ENCODE measurements at regions not wholly inside any gene's neighbourhood (a gene's known extent, or its start where the extent isn't known, plus 50 kb on each side); places are given as distances from the start of the nearest gene placed in this dataset.
"Not testable (repeated sequence)": the region's sequence is repeated elsewhere in the genome, so short reads cannot be mapped to it uniquely, and the experiment has no call there.

GRCh38 chrX:10676235-10676957 lies 56.0 kb upstream of the MID1 start:
- DNase-seq = no peak

GRCh38 chrX:10677490-10677889 lies 57.1 kb upstream of the MID1 start:
- no peak for DNase-seq

- no peak for DNase-seq
These were observed 59.0 kb upstream of the MID1 start for GRCh38 chrX:10679387-10679786.

GRCh38 chrX:10681167-10681566 lies 60.8 kb upstream of the MID1 start:
- DNase-seq = no peak

- not testable (repeated sequence) for DNase-seq
These were observed 63.2 kb upstream of the MID1 start for GRCh38 chrX:10683631-10684030.

- DNase-seq = no peak
These were observed 65.7 kb upstream of the MID1 start for GRCh38 chrX:10685923-10686595.

- DNase-seq = not testable (repeated sequence)
These were observed 71.4 kb upstream of the MID1 start for GRCh38 chrX:10691751-10692150.

GRCh38 chrX:10697616-10698317 lies 77.4 kb upstream of the MID1 start:
- DNase-seq = no peak

- DNase-seq = no peak
These were observed 77.9 kb upstream of the MID1 start for GRCh38 chrX:10698318-10698640.

- DNase-seq = no peak
These were observed 81.6 kb upstream of the MID1 start for GRCh38 chrX:10702031-10702430.

GRCh38 chrX:10706342-10706741 lies 86.0 kb upstream of the MID1 start:
- not testable (repeated sequence) for DNase-seq

- no peak for DNase-seq
These were observed 87.4 kb upstream of the MID1 start for GRCh38 chrX:10707773-10708172.

- no peak for DNase-seq
These were observed 88.9 kb upstream of the MID1 start for GRCh38 chrX:10709276-10709675.

GRCh38 chrX:10714531-10714930 lies 94.1 kb upstream of the MID1 start:
- no peak for DNase-seq

GRCh38 chrX:10722851-10723250 lies 102.5 kb upstream of the MID1 start:
- peak; percentile 54 for DNase-seq

- DNase-seq = no peak
These were observed 104.7 kb upstream of the MID1 start for GRCh38 chrX:10725071-10725470.

GRCh38 chrX:10726647-10727046 lies 106.3 kb upstream of the MID1 start:
- DNase-seq = peak; percentile 11

GRCh38 chrX:10728806-10729389 lies 108.5 kb upstream of the MID1 start:
- no peak for DNase-seq

- no peak for DNase-seq
These were observed 119.0 kb upstream of the MID1 start for GRCh38 chrX:10739426-10739825.

GRCh38 chrX:10741003-10741402 lies 120.6 kb upstream of the MID1 start:
- no peak for DNase-seq

- no peak for DNase-seq
These were observed 121.2 kb upstream of the MID1 start for GRCh38 chrX:10741550-10741949.

- DNase-seq = no peak
These were observed 123.1 kb upstream of the MID1 start for GRCh38 chrX:10743476-10743875.

GRCh38 chrX:10744007-10744406 lies 123.6 kb upstream of the MID1 start:
- no peak for DNase-seq

GRCh38 chrX:10747975-10748374 lies 127.6 kb upstream of the MID1 start:
- DNase-seq = no peak
